Smooth muscle cell (in vitro differentiated cells): ENCODE measurements at regions not wholly inside any gene's neighbourhood (a gene's known extent, or its start where the extent isn't known, plus 50 kb on each side); places are given as distances from the start of the nearest gene placed in this dataset.
"Not testable (repeated sequence)": the region's sequence is repeated elsewhere in the genome, so short reads cannot be mapped to it uniquely, and the experiment has no call there.

ENCODE experiments used
- DNase-seq: peaks from one replicate; lab custom pipeline; 2025; ENCODE audit not compliant: unreplicated experiment; lab: John Stamatoyannopoulos, UW
- H2AFZ ChIP-seq: fragments of 200-600 bp; sonication (generic); 2 replicates; pipeline ENCODE4 v1.6.0; 2016; ENCODE audit warnings: antibody characterized with exemption, low read depth, mild to moderate bottlenecking
- H3F3A ChIP-seq: fragments of 200-600 bp; sonication (generic); 2 replicates; pipeline ENCODE4 v1.6.0; 2017; ENCODE audit warnings: antibody characterized with exemption, low read depth
- H3K27ac ChIP-seq: fragments of 200-600 bp; sonication (generic); 2 replicates; pipeline ENCODE4 v1.5.1; 2016; ENCODE audit warnings: low read depth, mild to moderate bottlenecking
- H3K27me3 ChIP-seq: fragments of 200-600 bp; sonication (generic); 2 replicates; pipeline ENCODE4 v1.6.1; 2016; ENCODE audit warnings: low read depth, mild to moderate bottlenecking
- H3K36me3 ChIP-seq: fragments of 200-600 bp; sonication (generic); 2 replicates; pipeline ENCODE4 v1.5.1; 2016; ENCODE audit warnings: low read depth
- H3K4me1 ChIP-seq: fragments of 200-600 bp; sonication (generic); 2 replicates; pipeline ENCODE4 v1.5.1; 2016; ENCODE audit warnings: low read depth
- H3K4me2 ChIP-seq: fragments of 200-600 bp; sonication (generic); 2 replicates; pipeline ENCODE4 v1.6.0; 2016; ENCODE audit warnings: mild to moderate bottlenecking
- H3K4me3 ChIP-seq: fragments of 200-600 bp; sonication (generic); 2 replicates; pipeline ENCODE4 v1.5.1; 2016; ENCODE audit warnings: mild to moderate bottlenecking
- H3K79me2 ChIP-seq: fragments of 200-600 bp; sonication (generic); 2 replicates; pipeline ENCODE4 v1.6.0; 2016; ENCODE audit warnings: low read depth, mild to moderate bottlenecking
- H3K9ac ChIP-seq: fragments of 200-600 bp; sonication (generic); 2 replicates; pipeline ENCODE4 v1.6.0; 2016; ENCODE audit warnings: low read depth
- H3K9me3 ChIP-seq: fragments of 200-600 bp; sonication (generic); replicated peaks from 2 replicates; pipeline ENCODE4 v1.5.1; 2016; ENCODE audit warnings: low read depth
- H4K20me1 ChIP-seq: fragments of 200-600 bp; sonication (generic); 2 replicates; pipeline ENCODE4 v1.6.0; 2016; ENCODE audit warnings: low read depth
- WGBS: methylation state at CpG from one replicate; pipeline ENCODE4 v1.1.7; 2016; ENCODE audit warnings: low lambda C conversion rate; 5-methylcytosine and 5-hydroxymethylcytosine counted together
- TF ChIP-seq, protein P1 (sequence below): fragments of 200-600 bp; sonication (generic); IDR thresholded peaks from 2 replicates; pipeline ENCODE4 v1.5.1; 2017; ENCODE audit warnings: borderline replicate concordance, mild to moderate bottlenecking, antibody characterized with exemption; ENCODE audit not compliant: insufficient read depth, poor library complexity, severe bottlenecking

DNA sequence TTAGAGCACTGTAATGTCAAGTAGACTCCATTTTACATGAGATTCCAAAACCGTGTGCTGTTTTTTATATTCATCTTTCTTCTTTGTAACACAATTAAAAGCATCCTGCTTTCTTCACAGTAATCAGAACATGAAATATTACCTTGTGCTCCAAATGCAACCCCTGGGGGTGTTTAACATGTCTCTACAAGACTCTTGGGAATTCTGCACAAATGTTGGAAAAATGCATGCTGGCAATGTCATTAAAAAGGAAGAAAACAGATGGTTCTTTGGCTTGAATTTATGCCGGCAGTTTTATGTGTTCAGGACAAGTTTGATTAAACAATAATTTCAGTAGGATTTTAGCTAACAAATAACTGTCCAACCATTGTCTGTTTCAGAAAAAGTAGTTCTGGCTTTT lies 159.1 kb downstream of the LIG4 start:
- no peak overlapping the region for H3K4me2 ChIP-seq
- TF ChIP-seq, protein P1, sequence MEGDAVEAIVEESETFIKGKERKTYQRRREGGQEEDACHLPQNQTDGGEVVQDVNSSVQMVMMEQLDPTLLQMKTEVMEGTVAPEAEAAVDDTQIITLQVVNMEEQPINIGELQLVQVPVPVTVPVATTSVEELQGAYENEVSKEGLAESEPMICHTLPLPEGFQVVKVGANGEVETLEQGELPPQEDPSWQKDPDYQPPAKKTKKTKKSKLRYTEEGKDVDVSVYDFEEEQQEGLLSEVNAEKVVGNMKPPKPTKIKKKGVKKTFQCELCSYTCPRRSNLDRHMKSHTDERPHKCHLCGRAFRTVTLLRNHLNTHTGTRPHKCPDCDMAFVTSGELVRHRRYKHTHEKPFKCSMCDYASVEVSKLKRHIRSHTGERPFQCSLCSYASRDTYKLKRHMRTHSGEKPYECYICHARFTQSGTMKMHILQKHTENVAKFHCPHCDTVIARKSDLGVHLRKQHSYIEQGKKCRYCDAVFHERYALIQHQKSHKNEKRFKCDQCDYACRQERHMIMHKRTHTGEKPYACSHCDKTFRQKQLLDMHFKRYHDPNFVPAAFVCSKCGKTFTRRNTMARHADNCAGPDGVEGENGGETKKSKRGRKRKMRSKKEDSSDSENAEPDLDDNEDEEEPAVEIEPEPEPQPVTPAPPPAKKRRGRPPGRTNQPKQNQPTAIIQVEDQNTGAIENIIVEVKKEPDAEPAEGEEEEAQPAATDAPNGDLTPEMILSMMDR, result no peak
- H3F3A ChIP-seq, result no peaks in the 10 kb centered on the region
- H3K9ac ChIP-seq, result no peak overlapping the region
- no peaks in the 10 kb centered on the region for H3K79me2 ChIP-seq
- no peaks in the 10 kb centered on the region for H3K4me1 ChIP-seq
- no peak for DNase-seq
- H2AFZ ChIP-seq, result no peak overlapping the region
- no peak overlapping the region for H3K27ac ChIP-seq
- no peaks in the 10 kb centered on the region for H3K27me3 ChIP-seq
- H4K20me1 ChIP-seq, result no peaks in the 10 kb centered on the region
- no peaks in the 10 kb centered on the region for H3K36me3 ChIP-seq
- no peak overlapping the region for H3K4me3 ChIP-seq
- H3K9me3 ChIP-seq, result no peaks in the 10 kb centered on the region
- 81% methylated on average over 2 of the region's 2 CpGs for WGBS

DNA sequence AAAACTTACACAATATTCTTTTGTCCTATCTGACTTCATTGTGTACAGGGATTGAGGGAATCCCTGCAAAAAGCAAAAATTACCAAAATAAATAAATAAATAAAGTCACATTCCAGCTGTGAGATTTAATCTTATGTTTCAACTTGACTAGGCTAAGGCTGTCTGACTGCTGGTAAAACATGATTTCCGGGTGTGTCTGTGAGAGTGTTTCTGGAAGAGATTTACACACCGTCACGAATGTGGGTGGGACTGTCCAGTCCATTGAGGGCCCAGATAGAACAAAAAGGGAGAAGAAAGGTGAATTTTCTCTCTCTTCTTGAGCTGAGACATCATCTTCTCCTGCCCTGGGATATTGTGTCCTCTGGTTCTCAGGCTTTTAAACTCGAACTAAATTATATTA lies 166.1 kb downstream of the LIG4 start:
- 78% methylated on average over 4 of the region's 4 CpGs for WGBS
- no peak overlapping the region for H3K27ac ChIP-seq
- no peak overlapping the region for H3K4me2 ChIP-seq
- H3K36me3 ChIP-seq, result no peaks in the 10 kb centered on the region
- no peaks in the 10 kb centered on the region for H3K4me1 ChIP-seq
- no peak overlapping the region for H3K4me3 ChIP-seq
- no peak overlapping the region for H2AFZ ChIP-seq
- H3K27me3 ChIP-seq, result no peaks in the 10 kb centered on the region
- no peak overlapping the region for H3K9ac ChIP-seq
- DNase-seq, result no peak
- H3F3A ChIP-seq, result no peaks in the 10 kb centered on the region
- H3K9me3 ChIP-seq, result no peaks in the 10 kb centered on the region
- TF ChIP-seq, protein P1, result no peak
- H4K20me1 ChIP-seq, result no peaks in the 10 kb centered on the region
- H3K79me2 ChIP-seq, result no peaks in the 10 kb centered on the region

DNA sequence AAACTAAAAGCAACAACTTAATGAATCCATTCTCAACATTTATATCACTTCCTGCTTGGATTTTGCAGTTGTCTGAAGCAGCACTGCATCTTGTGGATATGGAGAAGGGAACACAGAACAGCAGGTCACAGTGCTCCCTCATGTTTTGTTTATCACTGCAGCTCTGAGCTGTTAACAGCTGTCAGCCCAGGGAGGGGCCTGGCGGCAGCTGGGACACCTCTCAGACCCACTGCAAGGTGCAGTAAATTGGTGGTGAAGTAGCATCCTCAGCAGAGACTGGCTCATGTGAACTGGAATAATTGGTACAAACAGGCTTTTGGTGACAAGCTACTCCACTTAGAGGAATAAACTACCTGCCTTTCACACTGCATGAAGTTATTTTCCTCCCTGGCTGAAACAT lies 170.4 kb downstream of the LIG4 start:
- Histone ChIP-seq H3K9me3 (no peaks in the 10 kb centered on the region), H3K4me3 (no peak overlapping the region), H4K20me1 (no peaks in the 10 kb centered on the region), H2AFZ (no peak overlapping the region), H3K79me2 (no peaks in the 10 kb centered on the region), H3K4me1 (no peaks in the 10 kb centered on the region), H3K36me3 (no peaks in the 10 kb centered on the region), H3K27me3 (no peaks in the 10 kb centered on the region), H3K27ac (no peak overlapping the region), H3K9ac (no peak overlapping the region), H3K4me2 (no peak overlapping the region), H3F3A (no peaks in the 10 kb centered on the region)
- TF ChIP-seq, protein P1, result no peak
- WGBS, result 83% methylated on average over 1 of the region's 1 CpG
- DNase-seq, result no peak

DNA sequence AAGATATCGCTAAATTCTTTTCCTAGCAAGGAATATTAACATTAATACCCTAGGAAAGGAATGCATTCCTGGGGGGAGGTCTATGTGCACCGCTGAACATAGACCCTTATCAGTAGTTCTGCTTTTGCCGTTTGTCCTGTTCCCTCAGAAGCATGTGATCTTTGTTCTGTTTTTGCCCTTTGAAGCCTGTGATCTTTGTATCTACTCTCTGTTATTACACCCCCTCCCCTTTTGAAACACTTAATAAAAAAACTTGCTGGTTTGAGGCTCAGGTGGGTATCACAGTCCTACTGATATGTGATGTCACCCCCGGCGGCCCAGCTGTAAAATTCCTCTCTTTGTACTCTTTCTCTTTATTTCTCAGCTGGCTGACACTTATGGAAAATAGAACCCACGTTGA lies 172.5 kb downstream of the LIG4 start:
- 86% methylated on average over 6 of the region's 6 CpGs for WGBS
- not testable (repeated sequence) for H3K27ac ChIP-seq, DNase-seq, H3K4me3 ChIP-seq, H2AFZ ChIP-seq, H3K4me1 ChIP-seq, H3K9me3 ChIP-seq, H3K79me2 ChIP-seq, H3F3A ChIP-seq, H3K9ac ChIP-seq, H4K20me1 ChIP-seq, H3K36me3 ChIP-seq, H3K4me2 ChIP-seq, H3K27me3 ChIP-seq
